H9 (cell line): ENCODE measurements at regions not wholly inside any gene's neighbourhood (a gene's known extent, or its start where the extent isn't known, plus 50 kb on each side); places are given as distances from the start of the nearest gene placed in this dataset.

Experiments used
- DNase-seq: peaks from one replicate; pipeline ENCODE4 v3.0.0-alpha.2; 2017
- H2AFZ ChIP-seq: one replicate; pipeline ENCODE4 v1.6.1; 2013; ENCODE audit warnings: mild to moderate bottlenecking, low read length, control low read depth, moderate library complexity
- H2AK5ac ChIP-seq: 2 replicates; pipeline ENCODE4 v1.6.1; 2013; ENCODE audit warnings: low read length, control low read depth, mixed read lengths; ENCODE audit not compliant: insufficient read length
- H2BK120ac ChIP-seq: one replicate; pipeline ENCODE4 v1.6.1; 2013; ENCODE audit warnings: low read depth, mild to moderate bottlenecking, low read length, control low read depth, inconsistent platforms; ENCODE audit not compliant: poor library complexity, severe bottlenecking
- H2BK12ac ChIP-seq: 2 replicates; pipeline ENCODE4 v1.6.1; 2013; ENCODE audit warnings: low read length, control low read depth, mixed read lengths, low read depth; ENCODE audit not compliant: insufficient read length
- H2BK15ac ChIP-seq: 2 replicates; pipeline ENCODE4 v1.6.1; 2013; ENCODE audit warnings: low read depth, low read length, control low read depth
- H2BK20ac ChIP-seq: one replicate; pipeline ENCODE4 v1.6.1; 2013; ENCODE audit warnings: low read depth, mild to moderate bottlenecking, low read length, control low read depth, inconsistent platforms; ENCODE audit not compliant: poor library complexity, severe bottlenecking
- H2BK5ac ChIP-seq: 2 replicates; pipeline ENCODE4 v1.6.1; 2013; ENCODE audit warnings: low read length, control low read depth, mixed read lengths; ENCODE audit not compliant: insufficient read length
- H3K14ac ChIP-seq: 2 replicates; pipeline ENCODE4 v1.6.1; 2013; ENCODE audit warnings: low read length, control low read depth; ENCODE audit not compliant: insufficient read depth
- H3K18ac ChIP-seq: 2 replicates; pipeline ENCODE4 v1.6.1; 2013; ENCODE audit warnings: low read depth, mild to moderate bottlenecking, mixed read lengths, low read length, control low read depth; ENCODE audit not compliant: insufficient read length
- H3K23ac ChIP-seq: 2 replicates; pipeline ENCODE4 v1.6.1; 2013; ENCODE audit warnings: low read length, control low read depth, mixed read lengths, low read depth; ENCODE audit not compliant: insufficient read length
- H3K23me2 ChIP-seq: 2 replicates; pipeline ENCODE4 v1.6.1; 2013; ENCODE audit warnings: low read depth, mild to moderate bottlenecking, mixed read lengths, low read length, control low read depth; ENCODE audit not compliant: insufficient read length, poor library complexity, severe bottlenecking
- H3K27ac ChIP-seq: 2 replicates; pipeline ENCODE4 v1.5.1; 2013; ENCODE audit warnings: low read length, control low read depth, mixed read lengths, low read depth; ENCODE audit not compliant: insufficient read length
- H3K27me3 ChIP-seq: 2 replicates; pipeline ENCODE4 v1.6.1; 2013; ENCODE audit warnings: low read length, control low read depth, inconsistent platforms; ENCODE audit not compliant: insufficient read depth
- H3K4ac ChIP-seq: 2 replicates; pipeline ENCODE4 v1.6.1; 2013; ENCODE audit warnings: low read depth, mild to moderate bottlenecking, control low read depth, inconsistent platforms, low read length, moderate library complexity
- H3K4me1 ChIP-seq: 2 replicates; pipeline ENCODE4 v1.6.1; 2013; ENCODE audit warnings: low read length, control low read depth, inconsistent platforms; ENCODE audit not compliant: insufficient read depth
- H3K4me2 ChIP-seq: 2 replicates; pipeline ENCODE4 v1.6.1; 2013; ENCODE audit warnings: low read length, control low read depth, mixed read lengths; ENCODE audit not compliant: insufficient read length, insufficient read depth
- H3K56ac ChIP-seq: 2 replicates; pipeline ENCODE4 v1.6.1; 2013; ENCODE audit warnings: low read depth, mild to moderate bottlenecking, mixed read lengths, low read length, control low read depth; ENCODE audit not compliant: insufficient read length
- H3K79me1 ChIP-seq: 2 replicates; pipeline ENCODE4 v1.6.1; 2013; ENCODE audit warnings: low read depth, mild to moderate bottlenecking, moderate library complexity, low read length, control low read depth, inconsistent platforms; ENCODE audit not compliant: insufficient read depth, poor library complexity, severe bottlenecking
- H3K79me2 ChIP-seq: 2 replicates; pipeline ENCODE4 v1.6.1; 2013; ENCODE audit warnings: low read length, control low read depth, inconsistent platforms; ENCODE audit not compliant: insufficient read depth
- H3K9ac ChIP-seq: 2 replicates; pipeline ENCODE4 v1.6.1; 2013; ENCODE audit warnings: low read length, control low read depth, mixed read lengths; ENCODE audit not compliant: insufficient read length; ENCODE audit errors: extremely low read depth
- H3K9me3 ChIP-seq: one replicate; pipeline ENCODE4 v1.6.1; 2013; ENCODE audit warnings: low read depth, low read length, inconsistent platforms; ENCODE audit not compliant: control insufficient read depth
- H3T11ph ChIP-seq: one replicate; pipeline ENCODE4 v1.6.1; 2013; ENCODE audit warnings: mild to moderate bottlenecking, low read length, control low read depth, inconsistent platforms
- H4K20me1 ChIP-seq: one replicate; pipeline ENCODE4 v1.6.1; 2013; ENCODE audit not compliant: control insufficient read depth, insufficient read length, insufficient read depth
- H4K5ac ChIP-seq: 2 replicates; pipeline ENCODE4 v1.6.1; 2013; ENCODE audit warnings: low read depth, mild to moderate bottlenecking, mixed read lengths, low read length, control low read depth; ENCODE audit not compliant: insufficient read length
- H4K8ac ChIP-seq: replicated peaks from 2 replicates; pipeline ENCODE4 v1.6.1; 2013; ENCODE audit warnings: low read length, control low read depth, mixed read lengths, low read depth; ENCODE audit not compliant: insufficient read length
- H4K91ac ChIP-seq: 2 replicates; pipeline ENCODE4 v1.6.1; 2013; ENCODE audit warnings: low read depth, mild to moderate bottlenecking, moderate library complexity, mixed read lengths, low read length, control low read depth; ENCODE audit not compliant: insufficient read length
- H3K27ac Mint-ChIP-seq, 3 experiments: 2 replicates in 2 of 3; 3 replicates in 1 of 3; pipeline ENCODE4 v1.8.0; 2020 to 2021; ENCODE audit warnings: mixed read lengths in 3 of 3, mild to moderate bottlenecking in 1 of 3, moderate library complexity in 1 of 3
- H3K27me3 Mint-ChIP-seq: 2 replicates; pipeline ENCODE4 v1.8.0; 2021; ENCODE audit warnings: low read depth, mild to moderate bottlenecking, moderate library complexity, mixed read lengths
- H3K36me3 Mint-ChIP-seq, 3 experiments: 2 replicates in 2 of 3; 3 replicates in 1 of 3; pipeline ENCODE4 v1.8.0; 2020 to 2021; ENCODE audit warnings: low read depth in 3 of 3, mixed read lengths in 3 of 3; ENCODE audit not compliant: insufficient read depth in 1 of 3
- H3K4me1 Mint-ChIP-seq, 2 experiments: 2 replicates each; pipeline ENCODE4 v1.8.0; 2020; ENCODE audit warnings: mixed read lengths in 2 of 2
- H3K4me3 Mint-ChIP-seq, 2 experiments: 2 replicates in 1 of 2; 3 replicates in 1 of 2; pipeline ENCODE4 v1.8.0; 2020 to 2021; ENCODE audit warnings: mild to moderate bottlenecking in 2 of 2, mixed read lengths in 2 of 2, moderate library complexity in 1 of 2
- H3K9me3 Mint-ChIP-seq, 2 experiments: 2 replicates in 1 of 2; 3 replicates in 1 of 2; pipeline ENCODE4 v1.8.0; 2020; ENCODE audit warnings: mild to moderate bottlenecking in 2 of 2, mixed read lengths in 2 of 2, moderate library complexity in 1 of 2
- CTCF ChIP-seq: fragments of 200-600 bp; sonication (generic); conservative IDR thresholded peaks from 3 replicates; pipeline ENCODE4 v1.8.0; 2021; ENCODE audit warnings: antibody characterized with exemption, mild to moderate bottlenecking
- WGBS: extraction: QIAGEN DNeasy Blood & Tissue Kit; methylation state at CpG from one replicate; pipeline ENCODE4 v1.1.7; 2013; ENCODE audit warnings: missing lambda C conversion rate, low lambda C conversion rate, mixed read lengths; ENCODE audit not compliant: insufficient read length; ENCODE audit errors: extremely low coverage; 5-methylcytosine and 5-hydroxymethylcytosine counted together

GRCh38 chr10:65779985-65780384, 1145.9 kb upstream of the LRRTM3 start:
- no peak for DNase-seq
- Histone ChIP-seq H2BK15ac (no peak overlapping the region), H3K23me2 (no peaks in the 10 kb centered on the region), H4K20me1 (no peaks in the 10 kb centered on the region), H3K27me3 (no peaks in the 10 kb centered on the region; the same call in 1 of the 2 replicates), H3K4me1 (no peaks in the 10 kb centered on the region), H3K4ac (no peak overlapping the region), H3K14ac (no peak overlapping the region), H3T11ph (no peak overlapping the region), H2AFZ (no peak overlapping the region), H2AK5ac (no peak overlapping the region), H2BK20ac (no peak overlapping the region), H3K56ac (no peak overlapping the region), H4K91ac (no peak overlapping the region), H3K18ac (no peak overlapping the region), H3K4me2 (no peak overlapping the region), H3K79me2 (no peaks in the 10 kb centered on the region), H3K79me1 (no peaks in the 10 kb centered on the region), H2BK5ac (no peak overlapping the region), H3K27ac (no peak overlapping the region), H2BK120ac (no peak overlapping the region), H4K8ac (no peak overlapping the region), H3K9ac (no peak overlapping the region), H2BK12ac (no peak overlapping the region), H3K23ac (no peak overlapping the region), H4K5ac (no peak overlapping the region), H3K9me3 (no peaks in the 10 kb centered on the region)
- Mint-ChIP-seq H3K4me3 (no peak overlapping the region), H3K27ac (no peak overlapping the region), H3K27me3 (no peaks in the 10 kb centered on the region), H3K9me3 (peaks cover 3 to 6% of the 10 kb centered on the region in 2 experiments; a peak in 4 of 5 replicates), H3K4me1 (no peaks in the 10 kb centered on the region), H3K36me3 (peaks cover 0 to 4% (median 1%) of the 10 kb centered on the region in 3 experiments; a peak in 2 of 7 replicates)
- TF ChIP-seq CTCF = no peak
- WGBS = no CpG with 5 or more reads among the region's 5 CpGs
